CD14-positive monocyte (primary cell): ENCODE measurements at regions not wholly inside any gene's neighbourhood (a gene's known extent, or its start where the extent isn't known, plus 50 kb on each side); places are given as distances from the start of the nearest gene placed in this dataset.
"Not testable (repeated sequence)": the region's sequence is repeated elsewhere in the genome, so short reads cannot be mapped to it uniquely, and the experiment has no call there.

Experiments
- DNase-seq, 3 donors: peaks; one replicate each; pipeline ENCODE4 v3.0.0-alpha.2; 2011 to 2022
- H2AFZ ChIP-seq: 2 replicates; pipeline ENCODE4 v1.6.0; 2012; ENCODE audit warnings: mild to moderate bottlenecking, low read depth, low read length, inconsistent platforms; ENCODE audit not compliant: insufficient read depth, poor library complexity, severe bottlenecking
- H3K27ac ChIP-seq, 2 donors: 1 replicate in 1 of 2; 2 replicates in 1 of 2; pipeline ENCODE4 v1.5.1; 2012 to 2013; ENCODE audit warnings: low read length in 2 of 2, control low read depth in 1 of 2, inconsistent platforms in 1 of 2, low read depth in 1 of 2, mild to moderate bottlenecking in 1 of 2
- H3K27me3 ChIP-seq, 2 donors: one replicate each; pipeline versions ENCODE4 v1.6.0 to v1.6.1; 2011 to 2013; ENCODE audit warnings: low read length in 2 of 2; ENCODE audit not compliant: control insufficient read depth in 2 of 2, insufficient read depth in 2 of 2
- H3K36me3 ChIP-seq, 2 donors: replicated peaks in 1 of 2; 1 replicate in 1 of 2; 2 replicates in 1 of 2; pipeline versions ENCODE4 v1.5.1 to v1.6.1; 2012 to 2013; ENCODE audit warnings: low read length in 2 of 2, control low read depth in 1 of 2, inconsistent platforms in 1 of 2, mild to moderate bottlenecking in 1 of 2; ENCODE audit not compliant: insufficient read depth in 2 of 2, control insufficient read depth in 1 of 2
- H3K4me1 ChIP-seq, 2 donors: 1 replicate in 1 of 2; 2 replicates in 1 of 2; pipeline versions ENCODE4 v1.5.1 to v1.6.1; 2012 to 2013; ENCODE audit warnings: low read length in 2 of 2, control low read depth in 1 of 2, inconsistent platforms in 1 of 2, mild to moderate bottlenecking in 1 of 2, moderate library complexity in 1 of 2; ENCODE audit not compliant: insufficient read depth in 2 of 2, control insufficient read depth in 1 of 2
- H3K4me2 ChIP-seq: replicated peaks from 2 replicates; pipeline ENCODE3; 2012; ENCODE audit warnings: low read length, moderate library complexity, mild to moderate bottlenecking; ENCODE audit not compliant: poor library complexity, severe bottlenecking; ENCODE audit errors: extremely low read depth
- H3K4me3 ChIP-seq, 3 experiments: fragments of 200-600 bp in 1 of 3; sonication (generic) in 1 of 3; replicated peaks in 1 of 3; 1 replicate in 2 of 3; 2 replicates in 1 of 3; pipeline ENCODE4 v1.5.1; 2011 to 2013; ENCODE audit warnings: low read length in 3 of 3, mild to moderate bottlenecking in 3 of 3, control low read depth in 2 of 3, low read depth in 2 of 3, inconsistent platforms in 1 of 3, moderate library complexity in 1 of 3
- H3K79me2 ChIP-seq: 2 replicates; pipeline ENCODE4 v1.6.0; 2012; ENCODE audit warnings: mild to moderate bottlenecking, control low read depth, inconsistent platforms, low read length, moderate library complexity; ENCODE audit not compliant: insufficient read depth
- H3K9ac ChIP-seq: 2 replicates; pipeline ENCODE4 v1.6.0; 2017; ENCODE audit warnings: low read length, mild to moderate bottlenecking; ENCODE audit not compliant: insufficient read depth, poor library complexity, severe bottlenecking
- H3K9me3 ChIP-seq, 2 donors: replicated peaks in 1 of 2; 1 replicate in 1 of 2; 2 replicates in 1 of 2; pipeline versions ENCODE4 v1.5.1 to v1.6.1; 2012 to 2013; ENCODE audit warnings: low read length in 2 of 2, control low read depth in 1 of 2; ENCODE audit not compliant: control insufficient read depth in 1 of 2, insufficient read depth in 1 of 2
- H4K20me1 ChIP-seq: 2 replicates; pipeline ENCODE4 v1.6.0; 2012; ENCODE audit warnings: mild to moderate bottlenecking, low read length, control low read depth, moderate library complexity; ENCODE audit not compliant: insufficient read depth
- H3K27ac Mint-ChIP-seq, 7 donors: one replicate each; pipeline ENCODE4 v1.8.0; 2020; ENCODE audit warnings: mild to moderate bottlenecking in 7 of 7, mixed read lengths in 7 of 7, moderate library complexity in 6 of 7, inconsistent platforms in 2 of 7
- H3K27me3 Mint-ChIP-seq, 3 donors: one replicate each; pipeline ENCODE4 v1.8.0; 2021 to 2022; ENCODE audit warnings: low read depth in 3 of 3, mild to moderate bottlenecking in 3 of 3, mixed read lengths in 3 of 3, moderate library complexity in 3 of 3, inconsistent platforms in 1 of 3
- H3K36me3 Mint-ChIP-seq, 2 donors: one replicate each; pipeline ENCODE4 v1.8.0; 2020; ENCODE audit warnings: mixed read lengths in 2 of 2, inconsistent platforms in 1 of 2, mild to moderate bottlenecking in 1 of 2
- H3K4me1 Mint-ChIP-seq: one replicate; pipeline ENCODE4 v1.8.0; 2020; ENCODE audit warnings: mild to moderate bottlenecking, mixed read lengths
- H3K4me3 Mint-ChIP-seq, 2 donors: one replicate each; pipeline ENCODE4 v1.8.0; 2020; ENCODE audit warnings: mild to moderate bottlenecking in 2 of 2, mixed read lengths in 2 of 2, moderate library complexity in 1 of 2
- H3K9me3 Mint-ChIP-seq, 7 donors: one replicate each; pipeline ENCODE4 v1.8.0; 2020 to 2022; ENCODE audit warnings: mixed read lengths in 7 of 7, mild to moderate bottlenecking in 6 of 7, moderate library complexity in 6 of 7, inconsistent platforms in 2 of 7
- WGBS: methylation state at CpG from one replicate; pipeline ENCODE4 v1.1.5; 2013; ENCODE audit warnings: missing lambda C conversion rate; ENCODE audit not compliant: insufficient coverage; 5-methylcytosine and 5-hydroxymethylcytosine counted together
- intact Hi-C, 2 donors: fragments of 100-400 bp; cut with micrococcal nuclease; formaldehyde crosslinking; loops; one replicate each; pipeline versions ENCODE4 v1.15.0 to v1.15.1; 2023
- TF ChIP-seq, protein P1 (sequence below): fragments of 200-600 bp; IDR thresholded peaks from one replicate; pipeline ENCODE4 v1.8.0; 2022; ENCODE audit warnings: antibody characterized with exemption, mild to moderate bottlenecking

GRCh38 chr2:95760806-95761525 lies 169.2 kb downstream of the TRIM43 start:
- TF ChIP-seq, protein P1, sequence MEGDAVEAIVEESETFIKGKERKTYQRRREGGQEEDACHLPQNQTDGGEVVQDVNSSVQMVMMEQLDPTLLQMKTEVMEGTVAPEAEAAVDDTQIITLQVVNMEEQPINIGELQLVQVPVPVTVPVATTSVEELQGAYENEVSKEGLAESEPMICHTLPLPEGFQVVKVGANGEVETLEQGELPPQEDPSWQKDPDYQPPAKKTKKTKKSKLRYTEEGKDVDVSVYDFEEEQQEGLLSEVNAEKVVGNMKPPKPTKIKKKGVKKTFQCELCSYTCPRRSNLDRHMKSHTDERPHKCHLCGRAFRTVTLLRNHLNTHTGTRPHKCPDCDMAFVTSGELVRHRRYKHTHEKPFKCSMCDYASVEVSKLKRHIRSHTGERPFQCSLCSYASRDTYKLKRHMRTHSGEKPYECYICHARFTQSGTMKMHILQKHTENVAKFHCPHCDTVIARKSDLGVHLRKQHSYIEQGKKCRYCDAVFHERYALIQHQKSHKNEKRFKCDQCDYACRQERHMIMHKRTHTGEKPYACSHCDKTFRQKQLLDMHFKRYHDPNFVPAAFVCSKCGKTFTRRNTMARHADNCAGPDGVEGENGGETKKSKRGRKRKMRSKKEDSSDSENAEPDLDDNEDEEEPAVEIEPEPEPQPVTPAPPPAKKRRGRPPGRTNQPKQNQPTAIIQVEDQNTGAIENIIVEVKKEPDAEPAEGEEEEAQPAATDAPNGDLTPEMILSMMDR, result no peak
- H3K4me2 ChIP-seq, result no peak overlapping the region
- no peaks in the 10 kb centered on the region for H3K36me3 ChIP-seq
- no peaks in the 10 kb centered on the region for H3K36me3 Mint-ChIP-seq
- intact Hi-C loops, result no loop called here
- H3K27me3 ChIP-seq, result no peaks in the 10 kb centered on the region
- no peak for DNase-seq
- H3K9me3 Mint-ChIP-seq, result no peaks in the 10 kb centered on the region
- H3K27ac Mint-ChIP-seq, result no peak overlapping the region
- H4K20me1 ChIP-seq, result no peaks in the 10 kb centered on the region
- H3K79me2 ChIP-seq, result no peaks in the 10 kb centered on the region
- H3K4me1 ChIP-seq, result no peaks in the 10 kb centered on the region
- no peak overlapping the region for H3K4me3 ChIP-seq
- WGBS, result 72% methylated on average over 8 of the region's 11 CpGs
- H3K4me3 Mint-ChIP-seq, result no peak overlapping the region
- H3K27me3 Mint-ChIP-seq, result peaks cover 0 to 2% (median 2%) of the 10 kb centered on the region in 3 donors
- H2AFZ ChIP-seq, result no peak overlapping the region
- H3K27ac ChIP-seq, result no peak overlapping the region
- no peak overlapping the region for H3K9ac ChIP-seq
- no peaks in the 10 kb centered on the region for H3K4me1 Mint-ChIP-seq
- no peaks in the 10 kb centered on the region for H3K9me3 ChIP-seq

DNA sequence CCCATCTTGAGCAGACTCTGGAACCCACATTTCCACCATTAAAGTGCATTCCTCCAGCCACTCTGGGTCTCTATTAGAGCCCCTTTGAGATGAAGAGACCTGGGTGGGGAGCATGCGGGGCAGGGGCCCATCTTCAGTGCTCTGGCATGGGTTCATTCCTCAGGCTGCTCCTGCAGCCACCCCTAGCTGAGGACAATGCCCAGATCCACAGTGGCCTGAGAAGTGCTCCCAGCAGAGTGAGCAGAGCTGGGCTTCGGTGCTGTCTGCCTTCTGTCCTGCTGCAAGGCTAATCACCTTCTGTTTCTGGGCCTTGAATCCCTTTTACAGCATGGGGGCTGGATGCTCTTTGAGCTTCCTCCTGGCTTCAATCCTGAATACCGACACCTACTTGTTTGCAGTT lies 169.8 kb downstream of the TRIM43 start:
- intact Hi-C loops, result no loop called here
- no peak overlapping the region for H3K4me3 Mint-ChIP-seq
- Histone ChIP-seq H3K9me3 (no peaks in the 10 kb centered on the region), H3K4me2 (no peak overlapping the region), H2AFZ (no peak overlapping the region), H3K27me3 (no peaks in the 10 kb centered on the region), H3K36me3 (no peaks in the 10 kb centered on the region), H3K27ac (no peak overlapping the region), H3K9ac (no peak overlapping the region), H3K4me3 (no peak overlapping the region), H4K20me1 (no peaks in the 10 kb centered on the region), H3K79me2 (no peaks in the 10 kb centered on the region), H3K4me1 (no peaks in the 10 kb centered on the region)
- TF ChIP-seq, protein P1, result no peak
- no peaks in the 10 kb centered on the region for H3K9me3 Mint-ChIP-seq
- no peak overlapping the region for H3K27ac Mint-ChIP-seq
- H3K27me3 Mint-ChIP-seq, result no peaks in the 10 kb centered on the region
- H3K4me1 Mint-ChIP-seq, result no peaks in the 10 kb centered on the region
- no peak for DNase-seq
- no peaks in the 10 kb centered on the region for H3K36me3 Mint-ChIP-seq
- WGBS, result 96% methylated on average over 2 of the region's 3 CpGs

- H3K9me3 Mint-ChIP-seq, H3K9ac ChIP-seq, H2AFZ ChIP-seq, H3K79me2 ChIP-seq, H3K27me3 Mint-ChIP-seq, H3K36me3 ChIP-seq, H3K27me3 ChIP-seq, H4K20me1 ChIP-seq, H3K4me1 Mint-ChIP-seq, H3K27ac ChIP-seq, H3K27ac Mint-ChIP-seq, H3K36me3 Mint-ChIP-seq, H3K9me3 ChIP-seq, intact Hi-C loops, H3K4me3 Mint-ChIP-seq, H3K4me3 ChIP-seq, H3K4me2 ChIP-seq, DNase-seq, H3K4me1 ChIP-seq: not testable (repeated sequence)
- 96% methylated on average over 7 of the region's 21 CpGs for WGBS
Observed at GRCh38 chr2:95762023-95763021, 170.5 kb downstream of the TRIM43 start.
